HEK293 (cell line): ENCODE measurements at regions not wholly inside any gene's neighbourhood (a gene's known extent, or its start where the extent isn't known, plus 50 kb on each side); places are given as distances from the start of the nearest gene placed in this dataset.

ENCODE experiments used
- BCL11A ChIP-seq: fragments of 450-650 bp; formaldehyde crosslinking; IDR thresholded peaks from 2 replicates; pipeline ENCODE4 v1.5.1; 2016; ENCODE audit warnings: low read depth, missing biosample characterization, missing genetic modification characterization
- CTCF ChIP-seq: fragments of 450-650 bp; formaldehyde crosslinking; IDR thresholded peaks from 2 replicates; pipeline ENCODE4 v1.5.1; 2016; ENCODE audit warnings: missing biosample characterization, missing genetic modification characterization
- YY1 ChIP-seq: fragments of 450-650 bp; formaldehyde crosslinking; IDR thresholded peaks from 2 replicates; pipeline ENCODE4 v1.5.1; 2018; ENCODE audit warnings: missing biosample characterization, missing genetic modification characterization
- ZNF140 ChIP-seq: fragments of 450-650 bp; formaldehyde crosslinking; IDR thresholded peaks from 2 replicates; pipeline ENCODE4 v1.5.1; 2016; ENCODE audit warnings: missing biosample characterization, missing genetic modification characterization
- ZNF175 ChIP-seq: fragments of 450-650 bp; formaldehyde crosslinking; IDR thresholded peaks from 2 replicates; pipeline ENCODE4 v1.5.1; 2016; ENCODE audit warnings: missing biosample characterization, missing genetic modification characterization
- ZNF223 ChIP-seq: fragments of 450-650 bp; formaldehyde crosslinking; IDR thresholded peaks from 2 replicates; pipeline ENCODE4 v1.5.1; 2016; ENCODE audit warnings: missing biosample characterization, missing genetic modification characterization
- ZNF292 ChIP-seq: fragments of 450-650 bp; formaldehyde crosslinking; IDR thresholded peaks from 2 replicates; pipeline ENCODE4 v1.5.1; 2016; ENCODE audit warnings: low read depth, missing biosample characterization, missing genetic modification characterization, borderline replicate concordance
- ZNF335 ChIP-seq: fragments of 450-650 bp; formaldehyde crosslinking; conservative IDR thresholded peaks from 2 replicates; pipeline ENCODE4 v1.5.1; 2016; ENCODE audit warnings: missing biosample characterization, missing genetic modification characterization
- ZNF350 ChIP-seq: fragments of 450-650 bp; formaldehyde crosslinking; IDR thresholded peaks from 2 replicates; pipeline ENCODE4 v1.5.0; 2017; ENCODE audit warnings: missing biosample characterization, mild to moderate bottlenecking, missing genetic modification characterization
- ZNF670 ChIP-seq: fragments of 450-650 bp; formaldehyde crosslinking; IDR thresholded peaks from 2 replicates; pipeline ENCODE4 v1.5.1; 2016; ENCODE audit warnings: missing biosample characterization, missing genetic modification characterization, low read depth
- ZNF76 ChIP-seq: fragments of 450-650 bp; formaldehyde crosslinking; IDR thresholded peaks from 2 replicates; pipeline ENCODE4; 2016; ENCODE audit warnings: low read depth, missing biosample characterization, missing genetic modification characterization, borderline replicate concordance
- ZNF785 ChIP-seq: fragments of 450-650 bp; formaldehyde crosslinking; IDR thresholded peaks from 2 replicates; pipeline ENCODE4 v1.5.1; 2016; ENCODE audit warnings: missing biosample characterization, missing genetic modification characterization
- TF ChIP-seq, protein P1 (sequence below): fragments of 450-650 bp; formaldehyde crosslinking; IDR thresholded peaks from 2 replicates; pipeline ENCODE4 v1.5.1; 2016; ENCODE audit warnings: missing biosample characterization, missing genetic modification characterization

GRCh38 chr14:101347893-101348777 lies 213.2 kb upstream of the DIO3 start:
- TF ChIP-seq CTCF (tag by site-specific recombination) (no peak), YY1 (tag by site-specific recombination) (no peak), ZNF670 (tag by site-specific recombination) (no peak), ZNF140 (no peak), ZNF335 (tag by site-specific recombination) (no peak), BCL11A (tag by site-specific recombination) (no peak), ZNF350 (tag by site-specific recombination) (no peak), ZNF175 (no peak), ZNF76 (tag by site-specific recombination) (no peak), ZNF223 (tag by site-specific recombination) (no peak), ZNF785 (no peak), ZNF292 (tag by site-specific recombination) (no peak)
- TF ChIP-seq, protein P1, sequence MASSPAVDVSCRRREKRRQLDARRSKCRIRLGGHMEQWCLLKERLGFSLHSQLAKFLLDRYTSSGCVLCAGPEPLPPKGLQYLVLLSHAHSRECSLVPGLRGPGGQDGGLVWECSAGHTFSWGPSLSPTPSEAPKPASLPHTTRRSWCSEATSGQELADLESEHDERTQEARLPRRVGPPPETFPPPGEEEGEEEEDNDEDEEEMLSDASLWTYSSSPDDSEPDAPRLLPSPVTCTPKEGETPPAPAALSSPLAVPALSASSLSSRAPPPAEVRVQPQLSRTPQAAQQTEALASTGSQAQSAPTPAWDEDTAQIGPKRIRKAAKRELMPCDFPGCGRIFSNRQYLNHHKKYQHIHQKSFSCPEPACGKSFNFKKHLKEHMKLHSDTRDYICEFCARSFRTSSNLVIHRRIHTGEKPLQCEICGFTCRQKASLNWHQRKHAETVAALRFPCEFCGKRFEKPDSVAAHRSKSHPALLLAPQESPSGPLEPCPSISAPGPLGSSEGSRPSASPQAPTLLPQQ (tag by site-specific recombination) = no peak
